GM13976 (cell line): ENCODE measurements at regions not wholly inside any gene's neighbourhood (a gene's known extent, or its start where the extent isn't known, plus 50 kb on each side); places are given as distances from the start of the nearest gene placed in this dataset.

Experiments
- DNase-seq: peaks from one replicate; pipeline ENCODE4 v3.0.0; 2012; ENCODE audit warnings: low spot score
- in situ Hi-C: fragments of 300-500 bp; cut with MboI; formaldehyde crosslinking; loops from one replicate; pipeline ENCODE4 v1.12.0; 2022; ENCODE audit warnings: low sequenced_read_pairs, mixed read lengths, inconsistent platforms; ENCODE audit not compliant: unreplicated experiment
- TF ChIP-seq, protein P1 (sequence below): IDR thresholded peaks from 2 replicates; pipeline ENCODE4 v1.5.1; 2012; ENCODE audit warnings: borderline replicate concordance, mild to moderate bottlenecking; ENCODE audit not compliant: insufficient read depth; ENCODE audit errors: extremely low read depth, missing control alignments, control extremely low read depth

DNA sequence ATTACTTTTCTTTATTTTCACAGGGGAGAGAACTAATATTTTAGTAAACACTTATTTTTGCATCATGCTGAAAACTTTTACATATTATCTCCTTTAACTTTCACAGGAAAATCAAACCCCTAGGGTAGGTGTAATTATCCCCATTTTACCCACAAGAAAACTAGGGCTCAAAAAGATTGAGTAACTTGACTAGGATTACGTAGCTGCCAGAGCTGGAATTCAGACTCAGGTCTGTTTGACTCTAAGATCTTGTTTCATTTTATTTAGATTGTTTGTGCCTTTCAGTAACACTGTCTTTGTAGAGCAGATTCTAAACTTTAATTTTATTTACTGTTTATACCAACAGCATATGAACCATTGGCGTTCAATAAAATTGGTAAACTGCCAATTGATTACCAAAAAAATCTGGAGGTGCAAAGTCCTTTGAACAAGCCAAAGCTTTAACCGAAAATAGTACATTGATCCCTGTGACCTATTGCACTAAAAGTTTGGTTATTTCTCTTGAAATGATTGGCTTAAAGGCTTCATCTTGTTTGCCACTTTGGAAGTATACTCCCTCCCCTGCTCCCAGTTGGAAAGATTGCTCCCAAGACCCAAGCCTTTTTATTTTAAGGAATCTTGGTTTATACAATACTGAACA lies 71.0 kb upstream of the WDR26 start:
- TF ChIP-seq, protein P1, sequence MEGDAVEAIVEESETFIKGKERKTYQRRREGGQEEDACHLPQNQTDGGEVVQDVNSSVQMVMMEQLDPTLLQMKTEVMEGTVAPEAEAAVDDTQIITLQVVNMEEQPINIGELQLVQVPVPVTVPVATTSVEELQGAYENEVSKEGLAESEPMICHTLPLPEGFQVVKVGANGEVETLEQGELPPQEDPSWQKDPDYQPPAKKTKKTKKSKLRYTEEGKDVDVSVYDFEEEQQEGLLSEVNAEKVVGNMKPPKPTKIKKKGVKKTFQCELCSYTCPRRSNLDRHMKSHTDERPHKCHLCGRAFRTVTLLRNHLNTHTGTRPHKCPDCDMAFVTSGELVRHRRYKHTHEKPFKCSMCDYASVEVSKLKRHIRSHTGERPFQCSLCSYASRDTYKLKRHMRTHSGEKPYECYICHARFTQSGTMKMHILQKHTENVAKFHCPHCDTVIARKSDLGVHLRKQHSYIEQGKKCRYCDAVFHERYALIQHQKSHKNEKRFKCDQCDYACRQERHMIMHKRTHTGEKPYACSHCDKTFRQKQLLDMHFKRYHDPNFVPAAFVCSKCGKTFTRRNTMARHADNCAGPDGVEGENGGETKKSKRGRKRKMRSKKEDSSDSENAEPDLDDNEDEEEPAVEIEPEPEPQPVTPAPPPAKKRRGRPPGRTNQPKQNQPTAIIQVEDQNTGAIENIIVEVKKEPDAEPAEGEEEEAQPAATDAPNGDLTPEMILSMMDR = no peak
- DNase-seq = no peak
- in situ Hi-C loops = no loop called here

DNA sequence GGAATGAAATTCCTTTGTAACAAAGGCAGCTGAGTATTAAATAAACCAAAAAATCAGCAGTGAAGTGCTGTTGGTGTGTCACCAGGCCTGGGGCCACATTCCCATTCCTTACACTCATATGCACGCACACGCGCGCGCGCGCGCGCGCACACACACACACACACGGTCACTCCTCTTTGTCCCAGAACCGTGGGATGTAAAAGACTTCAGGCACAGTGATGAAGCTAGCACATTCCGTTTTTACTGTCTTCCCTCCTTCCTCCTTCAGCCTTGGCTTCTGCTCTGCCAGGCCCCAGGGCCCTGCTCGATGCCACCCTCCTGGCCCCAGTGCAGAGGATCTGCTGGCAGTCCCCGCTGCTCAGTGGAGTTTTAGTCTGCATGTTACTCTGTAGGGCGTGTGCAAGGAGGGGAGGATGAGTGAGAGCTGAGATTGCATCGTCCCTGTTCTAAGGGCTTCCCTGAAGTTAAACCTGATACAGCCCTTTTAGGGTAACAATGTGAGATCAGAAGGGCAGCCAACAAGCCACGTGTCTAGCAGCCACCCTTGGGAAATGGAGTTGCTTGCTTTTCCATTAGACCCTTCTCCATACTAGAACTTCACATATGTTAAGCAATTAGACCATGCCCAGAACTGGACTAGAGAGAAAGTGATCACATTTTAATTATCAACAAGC lies 71.7 kb upstream of the WDR26 start:
- TF ChIP-seq, protein P1 = no peak
- DNase-seq = no peak
- in situ Hi-C loops = no loop called here

DNA sequence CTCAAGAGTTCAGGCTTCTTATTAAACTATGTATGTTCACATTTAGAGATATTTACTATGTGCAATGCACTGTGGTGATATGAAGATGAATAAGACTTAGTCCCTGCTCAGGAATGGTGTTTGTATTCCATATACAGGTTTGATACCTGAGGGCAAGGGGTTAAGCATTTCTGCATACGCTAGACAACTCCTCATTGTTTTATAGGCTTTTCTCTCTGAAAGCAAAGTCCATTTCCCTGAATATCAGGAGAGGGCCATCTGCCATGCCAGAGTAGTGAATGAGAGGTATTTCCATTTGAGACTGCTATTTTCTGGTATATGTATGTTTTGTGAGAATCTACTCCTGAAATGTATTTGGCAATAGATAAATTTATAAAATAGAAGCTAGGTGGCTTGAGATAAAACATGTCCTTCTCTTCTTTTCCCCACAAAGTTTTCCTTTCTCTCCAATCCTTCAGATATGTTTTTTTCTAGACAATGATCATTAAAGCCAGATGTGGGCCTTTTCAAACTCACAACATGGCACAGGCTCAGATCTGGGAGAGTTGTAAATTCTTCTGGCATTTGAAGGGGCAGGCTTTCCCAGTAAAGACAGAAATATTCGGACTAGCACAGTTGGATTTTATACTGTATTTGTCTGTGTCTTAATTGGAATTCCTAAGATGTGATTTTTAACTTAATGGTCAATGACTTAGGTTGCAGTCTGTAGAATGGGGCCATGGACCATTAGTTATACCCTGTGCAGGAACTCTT lies 73.3 kb upstream of the WDR26 start:
- no peak for DNase-seq
- in situ Hi-C loops = no loop called here
- TF ChIP-seq, protein P1 = no peak

DNA sequence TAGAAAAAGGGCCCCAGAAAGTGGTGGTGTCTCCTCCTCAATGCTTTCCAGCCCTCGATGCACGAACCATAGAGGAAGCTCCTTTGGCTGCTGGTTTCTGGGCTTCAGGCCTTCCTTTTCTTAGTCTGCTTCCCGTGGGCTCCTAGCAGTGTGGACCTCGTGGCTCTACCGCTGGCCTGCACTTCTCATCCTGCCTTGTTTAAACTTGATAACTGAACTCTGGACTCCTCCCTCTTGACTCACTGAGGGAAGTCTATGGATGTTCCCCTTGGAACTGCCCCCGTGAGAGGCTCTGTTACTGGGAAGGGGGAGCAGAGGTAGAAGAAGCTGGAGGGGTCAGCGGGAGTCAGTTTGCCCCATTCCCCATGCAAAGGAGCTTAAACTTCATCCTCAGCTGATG lies 75.3 kb upstream of the WDR26 start:
- DNase-seq = no peak
- in situ Hi-C loops = loop anchor here (10.0 kb wide), 2 partner anchors 125 to 345 kb away; no protein-coding TSS in a partner anchor
- TF ChIP-seq, protein P1 = no peak

DNA sequence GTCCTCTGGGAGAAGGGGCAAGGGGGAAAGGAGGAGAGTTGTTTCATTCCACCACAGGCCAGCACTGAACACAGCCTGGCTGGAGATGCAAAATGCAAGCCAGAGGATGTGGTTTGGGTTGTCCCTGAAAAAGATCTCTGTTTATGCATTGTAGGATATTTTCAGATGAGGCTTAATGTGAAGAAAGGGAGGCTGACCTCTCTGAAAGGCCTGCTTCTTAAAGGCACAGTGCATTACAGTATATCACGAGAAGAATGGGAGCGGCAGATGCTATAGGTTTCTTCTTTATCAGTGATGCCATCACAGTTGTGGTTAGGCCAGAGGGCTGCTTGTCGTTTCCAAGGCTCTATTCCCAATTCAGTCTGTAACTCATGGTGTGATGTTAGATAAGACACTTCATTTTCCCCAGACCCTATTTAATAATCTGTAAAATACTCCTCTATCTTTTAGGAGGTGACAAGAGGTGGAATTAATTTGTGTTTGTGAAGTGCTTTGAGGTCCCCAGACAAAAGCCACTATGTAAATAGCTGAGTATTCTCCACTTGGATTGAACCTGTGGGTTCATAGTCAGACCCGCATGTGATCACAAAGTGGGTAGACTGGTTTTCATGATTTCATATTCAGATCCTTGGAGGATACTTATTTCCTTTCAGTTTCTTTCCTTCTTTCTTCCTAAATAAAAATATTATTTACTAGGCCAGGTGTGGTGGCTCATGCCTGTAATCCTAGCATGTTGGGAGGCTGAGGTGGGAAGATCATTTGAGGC lies 76.5 kb upstream of the WDR26 start:
- DNase-seq = no peak
- in situ Hi-C loops = loop anchor here (10.0 kb wide), 2 partner anchors 124 to 344 kb away; no protein-coding TSS in a partner anchor
- TF ChIP-seq, protein P1 = no peak

DNA sequence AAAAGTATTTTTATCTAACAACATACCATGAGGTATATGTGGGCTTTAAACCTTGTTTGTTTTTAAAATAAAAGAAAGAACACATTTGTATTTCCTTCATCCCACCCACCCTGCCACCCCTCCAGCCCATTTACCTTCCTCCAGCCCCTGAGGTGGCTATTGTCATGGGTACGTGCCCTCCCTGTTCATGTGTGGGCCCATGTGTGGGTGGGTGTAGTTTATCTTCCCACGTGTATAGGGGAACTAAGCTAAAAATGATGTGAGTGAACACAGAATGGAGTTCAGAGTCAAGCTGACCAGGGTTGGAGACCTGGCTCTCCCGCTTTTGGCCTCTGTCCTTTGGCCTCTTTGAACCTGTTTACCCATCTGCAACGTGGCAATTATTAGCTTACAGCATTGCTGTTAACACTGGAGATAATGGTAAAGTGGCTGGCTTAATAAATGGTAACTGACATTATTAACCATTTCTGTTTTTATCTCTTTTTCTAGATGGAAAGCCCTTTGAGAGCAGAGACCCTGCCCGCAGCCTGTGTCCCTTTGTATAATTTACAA lies 78.1 kb upstream of the WDR26 start:
- TF ChIP-seq, protein P1 = no peak
- in situ Hi-C loops = loop anchor here (10.0 kb wide), 2 partner anchors 122 to 342 kb away; no protein-coding TSS in a partner anchor
- DNase-seq = no peak
